GM12891 (cell line): ENCODE measurements at regions not wholly inside any gene's neighbourhood (a gene's known extent, or its start where the extent isn't known, plus 50 kb on each side); places are given as distances from the start of the nearest gene placed in this dataset.

Source experiments
- PAX5 ChIP-seq: IDR thresholded peaks from 2 replicates; pipeline ENCODE4 v1.6.1; 2011; ENCODE audit warnings: low read length, moderate library complexity, mild to moderate bottlenecking; ENCODE audit not compliant: insufficient read depth, severe bottlenecking
- POLR2A ChIP-seq: IDR thresholded peaks from 2 replicates; pipeline ENCODE4 v1.6.1; 2011; ENCODE audit warnings: low read depth, low read length, control low read depth
- TAF1 ChIP-seq: IDR thresholded peaks from 2 replicates; pipeline ENCODE4 v1.6.1; 2011; ENCODE audit warnings: low read depth, low read length, control low read depth

DNA sequence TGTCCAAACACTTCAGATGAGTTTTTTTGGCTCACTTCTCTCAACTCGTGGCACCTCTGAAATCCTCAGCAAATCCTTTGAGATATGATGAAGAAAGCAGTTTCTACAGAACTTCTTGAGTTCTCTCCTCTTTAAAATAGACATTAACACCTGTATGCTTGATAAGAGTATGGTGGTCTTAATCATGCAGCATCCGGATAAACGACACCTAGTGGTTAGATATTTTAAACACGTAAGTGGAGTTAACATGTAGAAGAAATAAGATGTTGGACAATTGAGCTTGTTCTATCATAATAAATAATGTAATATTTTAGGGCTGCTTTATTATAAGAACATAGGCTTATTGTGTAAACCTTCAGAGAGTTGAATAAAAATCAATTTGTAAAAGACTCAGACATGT is 324.8 kb downstream of the CYLC2 start:
- no peak for TF ChIP-seq POLR2A
- TF ChIP-seq TAF1 = no peak
- no peak for TF ChIP-seq PAX5
